NCI-H446 (cell line): ENCODE measurements at regions not wholly inside any gene's neighbourhood (a gene's known extent, or its start where the extent isn't known, plus 50 kb on each side); places are given as distances from the start of the nearest gene placed in this dataset.

ENCODE experiments used
- DNase-seq, 2 experiments: peaks; one replicate each; lab custom pipeline; 2025; lab: John Stamatoyannopoulos, UW

GRCh38 chr11:115767047-115767802 is 263.0 kb upstream of the CADM1 start:
- no peak for DNase-seq

GRCh38 chr11:115766561-115766960 is 262.3 kb upstream of the CADM1 start:
- DNase-seq: no peak

GRCh38 chr11:115765803-115766239 is 261.6 kb upstream of the CADM1 start:
- DNase-seq: no peak

GRCh38 chr11:115764176-115764575 is 260.0 kb upstream of the CADM1 start:
- no peak for DNase-seq

- no peak for DNase-seq
Observed at GRCh38 chr11:115761817-115762216, 257.6 kb upstream of the CADM1 start.

- no peak for DNase-seq
Observed at GRCh38 chr11:115761348-115761747, 257.1 kb upstream of the CADM1 start.

- no peak for DNase-seq
Observed at GRCh38 chr11:115760461-115761320, 256.5 kb upstream of the CADM1 start.

- DNase-seq: no peak
Observed at GRCh38 chr11:115759622-115760460, 255.6 kb upstream of the CADM1 start.

- no peak for DNase-seq
Observed at GRCh38 chr11:115758011-115758410, 253.8 kb upstream of the CADM1 start.

- no peak for DNase-seq
Observed at GRCh38 chr11:115751243-115752015, 247.2 kb upstream of the CADM1 start.

- no peak for DNase-seq
Observed at GRCh38 chr11:115745610-115746512, 241.6 kb upstream of the CADM1 start.

- no peak for DNase-seq
Observed at GRCh38 chr11:115745066-115745465, 240.9 kb upstream of the CADM1 start.

- no peak for DNase-seq
Observed at GRCh38 chr11:115743719-115744118, 239.5 kb upstream of the CADM1 start.

- peak in 1 of 2 experiments; percentile 52 for DNase-seq
Observed at GRCh38 chr11:115741376-115742107, 237.3 kb upstream of the CADM1 start.

- no peak for DNase-seq
Observed at GRCh38 chr11:115740324-115740723, 236.1 kb upstream of the CADM1 start.

GRCh38 chr11:115739878-115740277 is 235.7 kb upstream of the CADM1 start:
- DNase-seq: no peak

- no peak for DNase-seq
Observed at GRCh38 chr11:115739146-115739545, 234.9 kb upstream of the CADM1 start.

GRCh38 chr11:115737875-115738274 is 233.7 kb upstream of the CADM1 start:
- DNase-seq: no peak

- no peak for DNase-seq
Observed at GRCh38 chr11:115736146-115736545, 231.9 kb upstream of the CADM1 start.

- peak in 1 of 2 experiments; percentile 63 for DNase-seq
Observed at GRCh38 chr11:115724666-115725065, 220.5 kb upstream of the CADM1 start.
